ENCODE measurements at regions not wholly inside any gene's neighbourhood (a gene's known extent, or its start where the extent isn't known, plus 50 kb on each side); places are given as distances from the start of the nearest gene placed in this dataset.

DNA sequence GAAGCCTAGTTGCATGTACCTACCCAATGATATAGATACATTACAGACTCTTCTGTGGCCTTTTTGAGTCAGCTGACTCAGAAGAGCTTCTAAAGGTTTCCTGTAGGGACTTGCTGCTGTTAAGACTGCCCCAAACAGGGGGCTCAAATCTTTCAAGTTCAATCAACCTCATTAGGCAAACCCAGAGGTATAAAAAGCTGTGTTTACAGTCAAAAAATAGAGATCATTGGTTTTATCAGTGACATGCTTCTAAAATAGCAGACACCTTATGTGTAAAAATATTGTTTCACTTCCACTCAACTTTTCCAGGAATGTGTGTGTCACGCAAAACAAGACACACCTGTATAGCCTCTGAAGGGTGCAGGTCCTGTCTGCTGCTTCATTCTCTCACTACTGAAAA, 624.3 kb upstream of the FANCL start:
- ATAC-seq (no peak), DNase-seq (no peak)

DNA sequence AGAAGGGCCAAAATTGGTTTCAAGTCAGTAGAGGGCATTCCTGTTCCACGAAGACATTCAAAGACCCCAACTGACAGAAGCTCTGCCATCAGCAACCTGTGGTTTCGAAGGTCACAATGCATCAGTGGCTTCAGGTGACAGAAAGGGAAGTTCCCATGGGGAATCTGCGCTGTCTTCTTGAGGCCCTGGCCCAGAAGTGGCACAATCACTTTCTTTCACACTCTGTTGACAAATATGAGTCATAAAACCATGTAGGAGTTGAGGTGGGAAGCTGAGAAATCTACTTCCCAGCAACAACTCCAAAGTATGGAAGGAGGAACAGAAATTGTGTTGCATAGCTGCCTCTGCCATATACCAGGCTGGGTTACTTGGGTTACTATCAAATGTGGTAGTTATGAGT, 621.1 kb upstream of the FANCL start:
- DNase-seq (no peak), ATAC-seq (no peak)

DNA sequence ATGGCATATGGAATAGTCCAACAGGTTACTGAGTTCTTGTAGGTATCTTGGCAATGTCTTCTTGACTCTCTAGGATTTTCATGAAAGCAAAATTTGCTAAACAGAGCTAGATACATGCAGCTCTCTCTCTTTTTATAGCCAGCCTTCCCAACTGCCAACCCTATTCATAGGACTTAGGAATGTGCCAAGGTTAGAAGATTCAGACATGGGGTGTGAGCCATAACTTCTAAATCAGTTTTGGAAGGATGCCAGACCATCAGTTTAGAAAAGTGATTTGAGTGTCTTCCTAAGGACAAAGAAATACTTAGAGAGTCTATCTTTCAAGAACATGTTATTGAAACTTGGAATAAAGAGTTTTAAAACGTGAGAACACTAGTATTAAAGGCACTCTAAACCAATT, 619.5 kb upstream of the FANCL start:
- ATAC-seq: no peak
- no peak for DNase-seq

DNA sequence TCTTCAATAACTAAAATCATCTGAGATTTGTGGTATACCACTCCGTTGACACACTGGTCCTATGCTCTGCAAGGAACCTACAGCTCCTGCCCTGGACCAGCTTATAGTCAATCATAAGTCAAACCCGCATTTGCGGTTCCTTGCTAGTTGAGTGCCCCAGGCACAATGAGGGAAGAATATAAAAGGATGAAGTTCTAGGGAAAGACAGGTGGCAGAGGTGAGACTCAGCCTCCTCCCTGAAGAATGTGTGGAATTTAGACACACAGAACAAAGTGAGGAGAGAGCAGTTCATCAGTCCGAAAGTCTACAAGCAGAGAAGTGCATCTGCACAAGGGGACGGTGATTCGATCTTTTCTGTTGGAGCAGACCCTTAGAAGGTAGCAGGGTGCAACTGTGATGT, 615.0 kb upstream of the FANCL start:
- no peak for DNase-seq
- ATAC-seq: no peak

DNA sequence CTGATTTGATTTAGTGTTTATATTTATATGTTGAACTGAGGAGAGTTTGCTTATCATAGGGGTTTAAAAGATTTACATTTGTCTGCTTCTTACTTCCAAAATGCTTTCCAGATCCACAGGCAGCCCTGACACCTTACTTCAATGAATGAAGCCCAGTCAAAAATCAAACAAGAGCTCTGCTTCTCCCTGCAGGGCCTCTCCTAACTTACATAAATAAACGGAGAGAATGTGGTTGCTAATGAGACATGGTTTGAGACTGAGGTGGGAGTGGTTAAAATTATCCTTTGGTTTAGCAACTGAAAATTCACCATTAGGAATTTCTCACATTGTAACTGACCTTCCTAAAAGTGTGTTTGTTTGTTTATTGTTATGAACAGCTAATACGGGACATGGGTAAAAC, 612.3 kb upstream of the FANCL start:
- ATAC-seq (no peak), DNase-seq (no peak)

DNA sequence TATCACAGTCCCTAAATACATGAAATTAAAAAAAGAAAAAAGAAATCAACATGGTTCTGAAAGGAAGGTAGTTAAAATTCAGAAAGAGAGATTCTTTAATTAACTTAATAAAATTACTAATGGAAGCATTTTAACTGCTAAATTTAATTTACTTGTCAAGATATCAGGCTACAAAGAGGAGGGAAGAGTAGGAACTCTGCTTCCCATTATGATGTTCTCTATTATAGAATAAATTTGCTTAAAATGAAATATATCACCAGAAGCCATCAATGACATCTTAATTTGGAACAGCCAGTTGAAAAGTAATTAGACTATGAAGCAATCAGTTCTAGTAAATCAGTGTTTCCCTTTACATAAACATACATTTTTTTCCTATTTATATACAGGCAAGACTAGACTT, 611.8 kb upstream of the FANCL start:
- ATAC-seq (no peak), DNase-seq (no peak)

DNA sequence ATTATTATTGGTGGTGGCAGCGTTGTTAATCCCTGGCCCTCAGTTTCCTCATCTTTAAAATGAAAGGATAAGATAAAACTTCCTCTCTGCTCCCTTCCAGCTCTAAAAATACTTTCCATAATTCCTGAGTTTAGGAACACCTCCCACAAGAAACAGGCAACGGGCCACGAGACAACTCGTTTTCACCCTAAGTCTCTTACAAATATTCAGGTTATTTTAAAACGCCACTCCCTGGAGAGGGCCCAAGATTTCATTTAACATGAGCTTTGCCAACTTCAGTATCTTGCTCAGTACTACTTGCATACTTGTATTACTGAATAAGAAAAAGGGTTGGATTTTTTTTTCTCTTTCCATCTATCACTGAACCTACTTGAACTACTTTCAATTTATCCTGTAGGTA, 611.1 kb upstream of the FANCL start:
- DNase-seq (no peak), ATAC-seq (no peak)

DNA sequence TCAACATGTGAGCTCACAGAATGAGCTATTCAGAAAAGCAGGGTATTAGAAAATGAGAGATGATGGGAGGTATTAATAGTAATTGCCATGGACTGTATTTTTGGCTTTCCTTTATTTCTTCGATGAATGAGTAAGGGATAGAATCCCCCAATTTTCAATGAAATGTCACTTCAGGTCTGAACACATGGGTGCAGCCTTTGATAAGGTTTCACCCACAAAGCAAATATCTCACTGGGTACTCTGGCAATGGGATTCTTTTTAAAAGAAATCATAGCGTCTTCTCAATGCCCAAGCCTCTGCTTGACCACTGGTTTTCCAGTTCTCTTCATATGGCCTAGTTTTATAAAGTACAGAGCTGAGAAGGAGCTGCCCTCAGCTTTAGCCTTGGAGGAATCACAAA, 610.5 kb upstream of the FANCL start:
- DNase-seq (no peak), ATAC-seq (no peak)

DNA sequence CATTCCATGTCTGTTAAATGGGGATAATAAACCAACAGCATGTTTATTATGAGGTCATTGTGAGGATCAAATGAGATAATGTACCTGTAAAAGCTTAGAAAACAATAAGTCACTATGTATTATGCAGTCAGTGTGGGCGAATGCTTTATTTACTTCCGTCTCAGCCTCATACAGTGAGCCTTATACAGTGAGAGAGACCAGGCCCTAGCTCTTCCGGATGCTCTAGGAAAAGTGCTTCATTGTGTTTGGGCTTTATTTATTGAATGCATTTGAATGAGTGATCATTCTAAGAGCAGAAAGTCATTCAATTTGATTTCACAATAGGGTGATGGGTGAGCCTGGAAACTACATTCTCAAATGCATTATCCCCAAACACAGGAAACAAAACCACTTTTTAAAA, 603.9 kb upstream of the FANCL start:
- DNase-seq (no peak), ATAC-seq (no peak)

DNA sequence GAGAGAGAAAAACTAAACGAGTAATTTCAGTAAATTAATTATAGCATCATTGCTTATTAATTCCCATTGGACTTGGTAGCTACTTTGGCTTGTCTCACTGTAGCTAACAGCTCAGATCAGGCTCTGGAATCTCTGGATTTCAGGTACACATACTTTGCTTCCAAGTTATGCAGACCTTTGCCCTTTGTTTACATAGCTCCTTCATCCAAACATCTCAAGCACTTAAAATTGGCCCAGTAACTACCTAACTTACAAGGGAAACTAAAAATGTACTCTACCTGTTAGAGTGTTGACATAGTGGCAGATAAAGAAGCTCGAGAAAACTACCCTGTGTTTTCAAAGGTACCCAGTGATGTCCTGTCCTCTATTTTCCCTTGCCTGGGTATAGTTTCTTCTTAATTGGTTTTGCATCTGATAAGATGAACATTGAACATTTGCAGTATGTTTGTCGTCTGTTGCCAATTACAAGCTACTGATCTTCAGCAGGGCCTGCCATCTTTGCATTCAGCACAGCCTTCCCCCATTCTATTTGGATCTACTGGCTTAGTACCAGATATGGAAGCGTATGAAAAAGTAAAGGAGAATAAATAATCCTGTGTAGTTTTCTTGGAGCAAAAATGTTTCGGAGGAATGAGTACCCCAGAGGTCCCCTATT, 601.5 kb upstream of the FANCL start:
- no peak for DNase-seq

DNA sequence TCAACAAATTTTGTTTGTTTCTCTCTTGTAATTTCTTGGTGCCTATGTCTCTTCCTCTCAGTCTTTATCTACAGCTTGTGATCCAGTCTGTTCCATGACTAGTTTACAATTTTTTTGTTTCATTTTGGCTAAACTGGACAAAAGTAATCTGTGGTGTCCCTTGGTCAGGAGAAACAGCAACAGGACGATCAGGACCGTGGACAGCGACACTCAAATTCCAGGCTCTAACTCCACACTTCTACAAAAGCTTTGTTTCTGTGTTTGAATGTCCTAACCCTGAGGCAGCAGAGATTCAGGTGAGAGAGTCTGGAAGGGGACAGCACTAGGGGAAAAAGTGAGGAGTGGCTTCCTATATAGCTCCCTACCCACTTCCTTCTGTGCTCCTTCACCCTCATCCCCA, 593.3 kb upstream of the FANCL start:
- no peak for ATAC-seq
- DNase-seq: no peak

More for the DNA sequence above, 601.5 kb upstream of the FANCL start:
- ATAC-seq: no peak

DNA sequence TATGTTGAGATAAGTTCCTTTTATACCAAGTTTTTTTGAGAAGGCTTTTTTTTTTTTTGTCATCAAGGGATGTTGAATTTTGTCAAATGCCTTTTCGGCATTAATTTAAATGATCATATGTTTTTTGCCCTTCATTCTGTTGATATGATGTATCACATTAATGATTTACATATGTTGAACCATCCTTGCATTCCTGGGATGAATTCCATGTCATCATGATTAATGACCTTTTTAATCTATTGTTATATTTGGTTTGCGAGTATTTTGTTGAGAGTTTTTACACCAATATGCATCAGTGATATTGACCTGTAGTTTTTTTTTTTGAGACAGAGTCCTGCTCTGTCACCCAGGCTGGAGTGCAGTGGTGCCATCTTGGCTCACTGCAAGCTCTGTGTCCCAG, 585.7 kb upstream of the FANCL start:
- no peak for ATAC-seq

DNA sequence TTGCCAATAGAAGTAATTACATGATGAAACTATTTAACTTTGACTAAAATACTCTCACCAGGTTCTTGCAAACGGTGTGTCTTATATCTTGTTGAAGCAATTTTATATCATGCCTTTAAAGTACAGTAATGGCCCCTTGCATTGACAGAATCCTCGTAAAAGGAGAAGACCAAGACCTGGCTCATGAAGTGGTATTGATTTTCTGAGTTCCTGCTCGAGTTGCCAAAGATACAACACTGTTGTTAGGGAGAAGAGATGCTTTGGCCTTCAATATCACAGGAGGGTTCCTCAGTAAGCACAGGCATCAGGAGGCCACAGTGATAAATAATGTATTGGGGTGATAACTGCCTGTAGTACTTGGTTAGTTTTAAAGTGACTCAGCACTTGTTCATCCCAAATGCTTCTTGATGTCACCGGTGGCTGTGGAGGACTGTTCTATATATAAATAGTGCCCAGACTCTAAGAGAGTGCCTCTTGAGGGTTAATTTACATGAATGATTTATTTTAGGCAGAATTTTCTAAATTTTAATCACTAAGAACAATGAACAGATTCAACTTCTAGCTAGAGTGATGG, 571.7 kb upstream of the FANCL start:
- ATAC-seq (no peak), DNase-seq (no peak)

More for the DNA sequence above, 585.7 kb upstream of the FANCL start:
- DNase-seq: no peak

DNA sequence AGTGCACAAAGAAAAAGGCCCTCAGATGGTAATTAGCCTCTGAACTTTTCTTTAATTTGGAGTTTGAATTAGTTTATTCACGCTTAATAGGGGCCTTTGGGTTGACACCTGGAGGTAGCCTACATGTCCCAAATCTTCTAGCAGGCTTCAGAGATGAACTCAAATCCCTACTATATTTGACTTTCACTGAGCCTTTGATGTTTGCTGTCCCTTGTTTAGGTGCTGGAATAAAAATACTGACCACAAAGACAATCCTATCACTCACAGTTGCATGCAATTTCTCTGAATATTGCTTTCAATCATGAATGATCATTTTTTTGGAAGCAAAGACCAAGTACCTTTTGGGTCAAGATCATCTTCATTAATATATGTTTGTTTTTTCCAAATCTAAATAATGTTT, 564.0 kb upstream of the FANCL start:
- no peak for DNase-seq
- no peak for ATAC-seq

DNA sequence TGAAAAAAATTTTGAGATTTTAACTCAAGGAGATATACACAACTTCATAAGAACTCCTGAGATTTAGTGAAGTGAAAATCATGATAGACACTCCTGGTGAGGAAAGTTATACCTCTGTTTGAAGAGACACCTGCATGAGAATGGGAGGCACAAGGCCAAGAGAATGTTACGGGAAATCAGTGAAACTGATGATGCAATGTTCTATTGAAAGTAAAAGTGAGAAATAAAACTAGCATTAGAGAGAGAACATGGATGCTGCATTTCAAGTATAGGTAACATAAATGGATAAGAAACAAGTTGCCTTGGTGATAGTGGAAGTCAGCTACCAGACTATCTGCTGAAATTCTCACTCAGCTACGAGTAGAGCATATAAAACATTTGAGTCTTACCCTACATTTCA, 562.1 kb upstream of the FANCL start:
- no peak for DNase-seq
- ATAC-seq: no peak

DNA sequence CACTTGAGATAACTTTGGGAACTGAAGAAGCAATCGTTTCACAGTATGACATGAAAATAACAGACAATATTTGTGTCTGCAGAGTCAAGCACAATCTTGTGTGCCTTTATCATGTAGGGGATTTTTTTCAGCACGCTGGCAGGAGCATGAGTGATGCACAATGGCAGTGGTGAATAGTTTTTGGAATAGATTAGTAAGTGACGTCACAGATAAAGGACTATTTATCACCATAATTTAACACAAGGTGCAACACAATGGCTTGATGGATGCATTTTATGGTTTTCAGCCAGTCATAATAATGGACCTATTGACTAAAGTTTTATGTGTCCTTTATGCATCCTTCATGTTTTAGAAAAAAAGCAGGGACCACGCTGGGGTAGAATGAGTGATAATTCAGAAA, 559.8 kb upstream of the FANCL start:
- DNase-seq: no peak
- no peak for ATAC-seq

DNA sequence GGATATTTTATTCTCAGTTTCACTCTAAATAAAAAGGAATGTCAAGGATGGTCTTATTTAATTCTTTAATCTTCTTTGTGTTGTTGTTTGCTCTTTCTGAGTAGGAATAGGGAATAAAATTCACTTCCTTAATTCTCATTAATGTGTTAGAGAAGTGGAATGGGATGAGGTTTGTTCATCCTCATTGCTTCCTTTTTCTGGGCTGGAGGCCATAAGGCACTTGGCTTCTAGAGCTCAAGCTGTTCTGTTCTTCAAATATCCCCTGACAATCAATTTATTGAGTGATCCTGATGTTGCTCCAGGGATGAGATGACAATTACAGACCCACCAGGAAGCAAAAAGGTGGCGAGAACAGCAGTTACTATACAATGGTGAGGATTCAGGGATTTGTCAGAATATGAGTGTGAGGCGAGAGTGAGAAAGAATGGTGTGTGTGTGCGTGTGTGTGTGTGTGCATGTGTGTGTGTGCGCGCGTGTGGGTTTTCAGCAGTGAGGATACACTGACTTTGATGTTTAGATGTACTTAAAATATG, 557.6 kb upstream of the FANCL start:
- ATAC-seq (no peak), DNase-seq (no peak)

DNA sequence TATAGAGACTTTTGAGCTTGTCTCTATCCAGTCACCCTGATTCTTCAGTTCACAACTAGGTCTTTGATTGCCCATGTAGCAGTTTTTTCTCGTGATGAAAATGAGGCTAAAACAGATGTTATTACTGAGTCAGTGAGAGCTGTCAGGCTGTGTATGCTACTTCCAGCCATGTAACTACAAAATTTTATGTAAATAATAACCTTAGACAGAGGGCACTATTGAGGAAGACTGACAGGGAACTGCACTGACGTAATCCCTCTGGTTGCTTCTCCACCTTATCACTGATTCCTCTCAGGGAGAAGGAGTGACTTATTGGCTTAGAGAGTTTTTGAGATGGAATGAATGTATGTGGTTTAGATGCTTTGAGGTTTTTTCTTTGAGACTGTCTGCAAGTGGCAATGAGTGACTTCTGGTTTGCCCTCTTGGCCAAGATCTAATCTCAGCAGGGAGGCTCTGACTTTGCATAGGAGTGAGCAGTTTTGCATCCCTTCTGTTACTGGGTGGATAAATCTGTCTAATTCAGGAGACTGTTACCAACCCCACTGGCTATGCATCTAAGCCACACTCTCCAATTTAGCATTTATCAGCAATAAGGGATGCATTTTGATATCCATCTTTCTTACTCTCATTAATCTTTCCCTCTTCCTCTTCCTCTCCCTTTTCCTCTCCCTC, 555.2 kb upstream of the FANCL start:
- ATAC-seq: no peak
- DNase-seq: no peak

DNA sequence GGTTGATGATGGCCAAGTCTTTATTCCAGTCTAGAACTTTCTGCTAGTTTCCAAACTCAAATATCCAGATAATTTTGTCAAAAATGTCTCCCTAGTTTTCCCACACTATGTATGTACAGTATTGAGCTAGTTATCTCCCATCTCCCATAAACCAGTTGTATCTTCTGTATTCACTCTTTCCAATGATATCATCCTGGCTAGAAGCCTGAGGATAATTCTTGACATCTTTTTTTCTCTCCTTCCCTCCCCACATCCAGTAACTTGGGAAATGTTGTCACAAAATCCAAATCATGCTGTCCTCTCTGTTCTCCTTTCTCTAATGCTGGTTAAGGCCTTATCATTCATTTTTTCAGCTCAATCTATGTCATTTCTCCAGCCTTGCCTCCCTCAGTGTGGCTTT, 553.8 kb upstream of the FANCL start:
- ATAC-seq (no peak), DNase-seq (no peak)

DNA sequence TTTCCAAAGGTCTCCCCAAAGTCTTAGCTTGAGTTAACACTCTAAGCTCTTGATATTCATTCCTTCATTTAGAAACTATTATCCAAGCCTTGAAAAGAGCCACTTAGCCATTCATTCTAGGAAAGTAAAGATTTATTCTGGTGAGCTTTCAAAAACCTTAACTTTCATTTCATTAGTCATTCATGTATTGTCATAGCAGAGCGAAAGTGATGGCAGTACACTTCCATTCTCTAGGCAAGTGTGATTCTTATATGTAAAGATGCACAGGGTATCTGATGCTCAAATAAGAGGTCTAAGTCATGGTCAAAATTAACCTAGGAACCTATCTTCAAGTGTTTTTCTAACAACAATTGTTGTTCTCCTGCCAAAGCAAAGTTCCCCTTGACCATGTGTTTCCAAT, 553.0 kb upstream of the FANCL start:
- ATAC-seq (no peak), DNase-seq (no peak)

DNA sequence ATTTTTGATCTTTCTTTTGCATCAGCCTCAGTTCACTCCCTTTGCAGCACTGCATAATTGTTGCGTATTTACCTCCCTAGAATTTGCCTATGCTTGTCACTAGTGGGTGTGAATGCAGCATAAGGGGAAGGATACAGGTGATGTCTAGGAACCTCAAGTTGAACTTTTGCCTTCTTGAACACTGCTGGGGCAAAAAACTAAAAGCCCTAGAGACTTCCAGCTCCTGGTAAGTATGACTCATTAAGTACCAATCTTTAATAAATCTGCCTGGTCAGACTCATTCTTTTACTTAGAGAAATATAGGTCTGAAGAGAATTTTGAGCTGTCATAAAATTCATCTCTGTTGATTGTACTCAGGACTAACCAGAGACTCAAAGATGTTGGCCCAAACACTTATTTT, 547.3 kb upstream of the FANCL start:
- ATAC-seq (peak; percentile 28), DNase-seq (no peak)

DNA sequence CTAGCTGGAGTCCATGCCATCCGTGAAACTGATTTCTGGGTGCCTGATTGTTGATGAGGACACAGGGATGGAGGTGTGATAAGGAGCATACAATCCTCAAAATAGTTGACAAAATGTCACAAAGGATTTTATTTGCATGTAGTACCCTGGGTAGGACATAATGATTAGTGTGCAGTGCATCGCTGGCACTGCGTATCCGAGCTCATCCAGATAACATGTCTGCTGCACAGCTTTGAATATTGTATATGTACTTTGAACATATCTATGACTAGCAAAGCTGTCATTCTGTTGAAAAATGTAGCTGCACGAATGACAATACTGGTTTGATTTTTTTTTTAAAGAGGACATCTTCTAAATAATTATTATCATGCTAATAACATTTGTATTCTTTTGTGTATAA, 529.7 kb upstream of the FANCL start:
- no peak for ATAC-seq

DNA sequence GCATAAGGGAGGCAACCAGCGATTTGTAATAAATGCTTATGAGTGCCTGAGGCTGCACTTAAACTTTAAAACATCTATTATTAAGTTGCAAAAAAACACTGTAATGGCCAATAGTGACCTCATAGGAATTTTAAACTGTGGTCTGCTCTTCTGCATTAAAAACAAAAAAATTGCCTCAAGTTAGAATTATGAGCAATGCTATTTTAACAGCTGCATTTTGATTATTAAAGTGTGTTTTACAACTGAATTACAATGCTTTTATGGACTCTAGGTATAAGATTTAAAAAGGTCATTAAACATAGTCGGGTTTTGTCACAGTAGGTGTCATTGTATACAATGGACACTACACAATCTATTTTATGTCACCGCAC, 528.7 kb upstream of the FANCL start:
- ATAC-seq (no peak), DNase-seq (no peak)

More for the DNA sequence above, 529.7 kb upstream of the FANCL start:
- no peak for DNase-seq

Measured in stimulated activated naive CD8-positive, alpha-beta T cell treated with anti-CD3 and anti-CD28 coated beads, Interleukin-15, Interleukin-2, amounts not matched to agents 100 U/mL and 50 U/mL, for 24 hours (primary cell).